ENCODE measurements at regions not wholly inside any gene's neighbourhood (a gene's known extent, or its start where the extent isn't known, plus 50 kb on each side); places are given as distances from the start of the nearest gene placed in this dataset.

GRCh38 chr3:41140242-41140641 lies 59.1 kb upstream of the CTNNB1 start:
- WGBS, 2 donors = 74 to 79% methylated on average over 3 of the region's 3 CpGs
- DNase-seq = no peak
- Histone ChIP-seq H3K27ac (no peak overlapping the region), H3K36me3 (no peaks in the 10 kb centered on the region), H3K27me3 (no peaks in the 10 kb centered on the region), H3K4me1 (no peaks in the 10 kb centered on the region), H3K9me3 (no peaks in the 10 kb centered on the region), H3K4me3 (no peak overlapping the region)
- intact Hi-C loops (cut with DNase I) = no loop called here
- TF ChIP-seq CTCF (IDR thresholded peaks at IDR 0.05) (no peak), POLR2A (IDR thresholded peaks at IDR 0.05) (no peak)

GRCh38 chr3:41141433-41142167 lies 57.7 kb upstream of the CTNNB1 start:
- Histone ChIP-seq H3K9me3 (peaks cover 0 to 7% (median 0%) of the 10 kb centered on the region in 3 donors), H3K27ac (no peak overlapping the region), H3K4me3 (no peak overlapping the region), H3K4me1 (no peaks in the 10 kb centered on the region), H3K27me3 (no peaks in the 10 kb centered on the region), H3K36me3 (no peaks in the 10 kb centered on the region)
- intact Hi-C loops (cut with DNase I) = no loop called here
- DNase-seq = no peak
- WGBS, 2 donors = 84 to 85% methylated on average over 6 of the region's 7 CpGs
- TF ChIP-seq POLR2A (IDR thresholded peaks at IDR 0.05) = no peak
- TF ChIP-seq CTCF (IDR thresholded peaks at IDR 0.05) = no peak

GRCh38 chr3:41143421-41144031 lies 55.8 kb upstream of the CTNNB1 start:
- H3K27ac ChIP-seq = no peak overlapping the region
- intact Hi-C loops (cut with DNase I) = no loop called here
- no peaks in the 10 kb centered on the region for H3K27me3 ChIP-seq
- no peak for TF ChIP-seq CTCF (IDR thresholded peaks at IDR 0.05)
- TF ChIP-seq POLR2A (IDR thresholded peaks at IDR 0.05) = no peak
- peaks cover 0 to 7% (median 0%) of the 10 kb centered on the region in 3 donors for H3K9me3 ChIP-seq
- DNase-seq = no peak
- no peak overlapping the region for H3K4me3 ChIP-seq
- no peaks in the 10 kb centered on the region for H3K4me1 ChIP-seq
- WGBS, 2 donors = 57 to 75% methylated on average over 3 of the region's 3 CpGs
- no peaks in the 10 kb centered on the region for H3K36me3 ChIP-seq

GRCh38 chr3:41144631-41145030 lies 54.7 kb upstream of the CTNNB1 start:
- DNase-seq = no peak
- no peak overlapping the region for H3K27ac ChIP-seq
- intact Hi-C loops (cut with DNase I) = no loop called here
- TF ChIP-seq POLR2A (IDR thresholded peaks at IDR 0.05) (no peak), CTCF (IDR thresholded peaks at IDR 0.05) (no peak)
- WGBS, 2 donors = 60% methylated on average over 1 of the region's 1 CpG; no CpG with 5 or more reads in 1 of the 2 donors
- no peaks in the 10 kb centered on the region for H3K36me3 ChIP-seq
- no peaks in the 10 kb centered on the region for H3K4me1 ChIP-seq
- no peaks in the 10 kb centered on the region for H3K27me3 ChIP-seq
- H3K9me3 ChIP-seq = peaks cover 0 to 7% (median 0%) of the 10 kb centered on the region in 3 donors
- H3K4me3 ChIP-seq = no peak overlapping the region

GRCh38 chr3:41148478-41148877 lies 50.8 kb upstream of the CTNNB1 start:
- no peak for DNase-seq
- Histone ChIP-seq H3K27me3 (no peaks in the 10 kb centered on the region), H3K4me3 (no peak overlapping the region), H3K4me1 (no peaks in the 10 kb centered on the region), H3K27ac (no peak overlapping the region), H3K9me3 (peaks cover 0 to 7% (median 0%) of the 10 kb centered on the region in 3 donors), H3K36me3 (no peaks in the 10 kb centered on the region)
- intact Hi-C loops (cut with DNase I) = no loop called here
- no peak for TF ChIP-seq POLR2A (IDR thresholded peaks at IDR 0.05)
- no peak for TF ChIP-seq CTCF (IDR thresholded peaks at IDR 0.05)
- 67 to 69% methylated on average over 2 of the region's 2 CpGs for WGBS, 2 donors

All from esophagus squamous epithelium (tissue), 5 donors.